ENCODE measurements at regions not wholly inside any gene's neighbourhood (a gene's known extent, or its start where the extent isn't known, plus 50 kb on each side); places are given as distances from the start of the nearest gene placed in this dataset.

- Histone ChIP-seq H3K9me3 (ENCODE audit: control insufficient read depth, low read length) (peaks cover 58% of the 10 kb centered on the region), H3K4me3 (ENCODE audit: extremely low read depth, insufficient read depth, low read length, poor library complexity, severe bottlenecking) (no peak overlapping the region)
- WGBS, 2 experiments (ENCODE audit: insufficient coverage in 2 of 2): 69 to 95% methylated on average over 3 of the region's 3 CpGs
These were observed 1322.1 kb downstream of the TMEM121 start for GRCh38 chr14:106848330-106849121.

GRCh38 chr14:106850913-106851825 is 1324.8 kb downstream of the TMEM121 start:
- 59 to 80% methylated on average over 10 to 18 of the region's 20 CpGs for WGBS, 2 experiments (ENCODE audit: insufficient coverage in 2 of 2)
- no peaks in the 10 kb centered on the region for H3K4me1 ChIP-seq (ENCODE audit: control insufficient read depth, insufficient read depth, low read length, poor library complexity, severe bottlenecking)
- H3K27ac ChIP-seq (ENCODE audit: low read depth, low read length, severe bottlenecking): no peak overlapping the region
- no peaks in the 10 kb centered on the region for H3K36me3 ChIP-seq (ENCODE audit: control insufficient read depth, insufficient read depth, low read length)
- H3K9me3 ChIP-seq (ENCODE audit: control insufficient read depth, low read length): peaks cover 40% of the 10 kb centered on the region
- H3K4me3 ChIP-seq (ENCODE audit: extremely low read depth, insufficient read depth, low read length, poor library complexity, severe bottlenecking): no peak overlapping the region

More at GRCh38 chr14:106848330-106849121, 1322.1 kb downstream of the TMEM121 start:
- Histone ChIP-seq H3K27ac (ENCODE audit: low read depth, low read length, severe bottlenecking) (no peak overlapping the region), H3K4me1 (ENCODE audit: control insufficient read depth, insufficient read depth, low read length, poor library complexity, severe bottlenecking) (no peaks in the 10 kb centered on the region), H3K36me3 (ENCODE audit: control insufficient read depth, insufficient read depth, low read length) (no peaks in the 10 kb centered on the region)

GRCh38 chr14:106872611-106873446 is 1346.4 kb downstream of the TMEM121 start:
- WGBS, 2 experiments (ENCODE audit: insufficient coverage in 2 of 2): 71 to 77% methylated on average over 14 to 20 of the region's 23 CpGs
- Histone ChIP-seq H3K4me1 (ENCODE audit: control insufficient read depth, insufficient read depth, low read length, poor library complexity, severe bottlenecking) (no peaks in the 10 kb centered on the region), H3K27ac (ENCODE audit: low read depth, low read length, severe bottlenecking) (no peak overlapping the region), H3K9me3 (ENCODE audit: control insufficient read depth, low read length) (peaks cover 51% of the 10 kb centered on the region), H3K4me3 (ENCODE audit: extremely low read depth, insufficient read depth, low read length, poor library complexity, severe bottlenecking) (no peak overlapping the region), H3K36me3 (ENCODE audit: control insufficient read depth, insufficient read depth, low read length) (no peaks in the 10 kb centered on the region)

- Histone ChIP-seq H3K27ac (ENCODE audit: low read depth, low read length, severe bottlenecking) (no peak overlapping the region), H3K36me3 (ENCODE audit: control insufficient read depth, insufficient read depth, low read length) (no peaks in the 10 kb centered on the region), H3K4me3 (ENCODE audit: extremely low read depth, insufficient read depth, low read length, poor library complexity, severe bottlenecking) (no peak overlapping the region), H3K9me3 (ENCODE audit: control insufficient read depth, low read length) (peaks cover 58% of the 10 kb centered on the region), H3K4me1 (ENCODE audit: control insufficient read depth, insufficient read depth, low read length, poor library complexity, severe bottlenecking) (no peaks in the 10 kb centered on the region)
- WGBS, 2 experiments (ENCODE audit: insufficient coverage in 2 of 2): 32 to 54% methylated on average over 3 to 4 of the region's 4 CpGs
These were observed 1348.0 kb downstream of the TMEM121 start for GRCh38 chr14:106874350-106874749.

GRCh38 chr14:106875503-106875902 is 1349.1 kb downstream of the TMEM121 start:
- H3K4me3 ChIP-seq (ENCODE audit: extremely low read depth, insufficient read depth, low read length, poor library complexity, severe bottlenecking): no peak overlapping the region

GRCh38 chr14:106876711-106877110 is 1350.3 kb downstream of the TMEM121 start:
- Histone ChIP-seq H3K4me1 (ENCODE audit: control insufficient read depth, insufficient read depth, low read length, poor library complexity, severe bottlenecking) (no peaks in the 10 kb centered on the region), H3K4me3 (ENCODE audit: extremely low read depth, insufficient read depth, low read length, poor library complexity, severe bottlenecking) (no peak overlapping the region), H3K36me3 (ENCODE audit: control insufficient read depth, insufficient read depth, low read length) (no peaks in the 10 kb centered on the region), H3K9me3 (ENCODE audit: control insufficient read depth, low read length) (peaks cover 59% of the 10 kb centered on the region), H3K27ac (ENCODE audit: low read depth, low read length, severe bottlenecking) (no peak overlapping the region)
- WGBS, 2 experiments (ENCODE audit: insufficient coverage in 2 of 2): 100% methylated on average over 2 of the region's 3 CpGs; no CpG with 5 or more reads in 1 of the 2 experiments

More at GRCh38 chr14:106875503-106875902, 1349.1 kb downstream of the TMEM121 start:
- Histone ChIP-seq H3K36me3 (ENCODE audit: control insufficient read depth, insufficient read depth, low read length) (no peaks in the 10 kb centered on the region), H3K27ac (ENCODE audit: low read depth, low read length, severe bottlenecking) (no peak overlapping the region), H3K9me3 (ENCODE audit: control insufficient read depth, low read length) (peaks cover 64% of the 10 kb centered on the region), H3K4me1 (ENCODE audit: control insufficient read depth, insufficient read depth, low read length, poor library complexity, severe bottlenecking) (no peaks in the 10 kb centered on the region)
- WGBS, 2 experiments (ENCODE audit: insufficient coverage in 2 of 2): 61 to 74% methylated on average over 3 to 4 of the region's 4 CpGs

- H3K27ac ChIP-seq (ENCODE audit: low read depth, low read length, severe bottlenecking): no peak overlapping the region
- H3K4me1 ChIP-seq (ENCODE audit: control insufficient read depth, insufficient read depth, low read length, poor library complexity, severe bottlenecking): no peaks in the 10 kb centered on the region
- H3K36me3 ChIP-seq (ENCODE audit: control insufficient read depth, insufficient read depth, low read length): no peaks in the 10 kb centered on the region
- WGBS, 2 experiments (ENCODE audit: insufficient coverage in 2 of 2): 73 to 94% methylated on average over 1 to 2 of the region's 2 CpGs
- no peak overlapping the region for H3K4me3 ChIP-seq (ENCODE audit: extremely low read depth, insufficient read depth, low read length, poor library complexity, severe bottlenecking)
- H3K9me3 ChIP-seq (ENCODE audit: control insufficient read depth, low read length): peaks cover 60% of the 10 kb centered on the region
These were observed 1351.1 kb downstream of the TMEM121 start for GRCh38 chr14:106877517-106877916.

GRCh38 chr14:106879241-106879640 is 1352.9 kb downstream of the TMEM121 start:
- H3K36me3 ChIP-seq (ENCODE audit: control insufficient read depth, insufficient read depth, low read length): no peaks in the 10 kb centered on the region
- H3K4me1 ChIP-seq (ENCODE audit: control insufficient read depth, insufficient read depth, low read length, poor library complexity, severe bottlenecking): no peaks in the 10 kb centered on the region
- peaks cover 47% of the 10 kb centered on the region for H3K9me3 ChIP-seq (ENCODE audit: control insufficient read depth, low read length)
- no peak overlapping the region for H3K27ac ChIP-seq (ENCODE audit: low read depth, low read length, severe bottlenecking)
- no peak overlapping the region for H3K4me3 ChIP-seq (ENCODE audit: extremely low read depth, insufficient read depth, low read length, poor library complexity, severe bottlenecking)
- WGBS, 2 experiments (ENCODE audit: insufficient coverage in 2 of 2): 49 to 50% methylated on average over 8 of the region's 8 CpGs

GRCh38 chr14:106883218-106883692 is 1356.9 kb downstream of the TMEM121 start:
- H3K4me1 ChIP-seq (ENCODE audit: control insufficient read depth, insufficient read depth, low read length, poor library complexity, severe bottlenecking): no peaks in the 10 kb centered on the region
- peaks cover 22% of the 10 kb centered on the region for H3K9me3 ChIP-seq (ENCODE audit: control insufficient read depth, low read length)
- H3K27ac ChIP-seq (ENCODE audit: low read depth, low read length, severe bottlenecking): no peak overlapping the region
- H3K36me3 ChIP-seq (ENCODE audit: control insufficient read depth, insufficient read depth, low read length): no peaks in the 10 kb centered on the region
- 92 to 94% methylated on average over 38 to 42 of the region's 44 CpGs for WGBS, 2 experiments (ENCODE audit: insufficient coverage in 2 of 2)
- no peak overlapping the region for H3K4me3 ChIP-seq (ENCODE audit: extremely low read depth, insufficient read depth, low read length, poor library complexity, severe bottlenecking)
